ENCODE measurements at regions not wholly inside any gene's neighbourhood (a gene's known extent, or its start where the extent isn't known, plus 50 kb on each side); places are given as distances from the start of the nearest gene placed in this dataset.

GRCh38 chr6:17045581-17046322 lies 56.1 kb upstream of the STMND1 start:
- TF ChIP-seq CTCF (IDR thresholded peaks at IDR 0.05): no peak
- TF ChIP-seq ZFX (IDR thresholded peaks at IDR 0.05; ENCODE audit: borderline replicate concordance): no peak

All from 22Rv1 (cell line).